GM12892 (cell line): ENCODE measurements at regions not wholly inside any gene's neighbourhood (a gene's known extent, or its start where the extent isn't known, plus 50 kb on each side); places are given as distances from the start of the nearest gene placed in this dataset.
A peak's percentile ranks its signal among the peaks of the same experiment; 100 is the strongest.

ENCODE experiments used
- DNase-seq: peaks from one replicate; pipeline ENCODE4 v3.0.0; 2011; ENCODE audit not compliant: insufficient read length
- FAIRE-seq: peaks from 2 replicates; lab custom pipeline; 2011; peaks lifted over from hg19 to GRCh38; lab: Jason Lieb, UNC
- POLR2A ChIP-seq: IDR thresholded peaks from 2 replicates; pipeline ENCODE4 v1.6.1; 2011; ENCODE audit warnings: low read depth, low read length, control low read depth
- POLR2AphosphoS5 ChIP-seq: IDR thresholded peaks from 2 replicates; pipeline ENCODE4 v1.6.1; 2011; ENCODE audit warnings: low read depth, low read length, control low read depth
- TAF1 ChIP-seq: IDR thresholded peaks from 2 replicates; pipeline ENCODE4 v1.6.1; 2011; ENCODE audit warnings: low read depth, mild to moderate bottlenecking, control low read depth, low read length, borderline replicate concordance

- no peak for DNase-seq
- no peak for FAIRE-seq
- no peak for TF ChIP-seq TAF1
- TF ChIP-seq POLR2A = no peak
- no peak for TF ChIP-seq POLR2AphosphoS5
Measured at GRCh38 chr2:150618245-150618895, 130.9 kb upstream of the RND3 start.

GRCh38 chr2:150617351-150617978 lies 130.0 kb upstream of the RND3 start:
- FAIRE-seq = no peak
- no peak for DNase-seq
- TF ChIP-seq POLR2AphosphoS5 = no peak
- TF ChIP-seq TAF1 = no peak
- TF ChIP-seq POLR2A = no peak

GRCh38 chr2:150612957-150613710 lies 125.7 kb upstream of the RND3 start:
- TF ChIP-seq TAF1 = no peak
- no peak for TF ChIP-seq POLR2A
- no peak for TF ChIP-seq POLR2AphosphoS5
- DNase-seq (no peak), FAIRE-seq (no peak)

- DNase-seq = no peak
- TF ChIP-seq TAF1 = no peak
- no peak for TF ChIP-seq POLR2AphosphoS5
- no peak for TF ChIP-seq POLR2A
- FAIRE-seq = peak; percentile 85
Measured at GRCh38 chr2:150610670-150611279, 123.3 kb upstream of the RND3 start.

GRCh38 chr2:150609831-150610582 lies 122.5 kb upstream of the RND3 start:
- FAIRE-seq = no peak
- TF ChIP-seq TAF1 (no peak), POLR2AphosphoS5 (no peak), POLR2A (no peak)
- no peak for DNase-seq

- no peak for TF ChIP-seq POLR2A
- TF ChIP-seq POLR2AphosphoS5 = no peak
- no peak for TF ChIP-seq TAF1
- FAIRE-seq = no peak
- no peak for DNase-seq
Measured at GRCh38 chr2:150608341-150608740, 120.9 kb upstream of the RND3 start.

- FAIRE-seq (no peak), DNase-seq (no peak)
- TF ChIP-seq TAF1 (no peak), POLR2A (no peak), POLR2AphosphoS5 (no peak)
Measured at GRCh38 chr2:150607390-150607811, 119.9 kb upstream of the RND3 start.

GRCh38 chr2:150606380-150607060 lies 119.1 kb upstream of the RND3 start:
- no peak for FAIRE-seq
- TF ChIP-seq POLR2A (no peak), TAF1 (no peak), POLR2AphosphoS5 (no peak)
- no peak for DNase-seq

GRCh38 chr2:150605664-150606063 lies 118.2 kb upstream of the RND3 start:
- TF ChIP-seq POLR2AphosphoS5 = no peak
- DNase-seq (no peak), FAIRE-seq (no peak)

GRCh38 chr2:150601280-150602038 lies 114.0 kb upstream of the RND3 start:
- FAIRE-seq (no peak), DNase-seq (no peak)
- TF ChIP-seq TAF1 (no peak), POLR2A (no peak), POLR2AphosphoS5 (no peak)
